DMS79 treated with DMSO at 0.1 percent for 48 hours (cell line): ENCODE measurements at regions not wholly inside any gene's neighbourhood (a gene's known extent, or its start where the extent isn't known, plus 50 kb on each side); places are given as distances from the start of the nearest gene placed in this dataset.
A peak's percentile ranks its signal among the peaks of the same experiment; 100 is the strongest.
"Not testable (repeated sequence)": the region's sequence is repeated elsewhere in the genome, so short reads cannot be mapped to it uniquely, and the experiment has no call there.

Experiments
- DNase-seq: peaks from one replicate; lab custom pipeline; 2025; lab: John Stamatoyannopoulos, UW

GRCh38 chr2:182639971-182640370 lies 76.1 kb upstream of the DNAJC10 start:
- no peak for DNase-seq

GRCh38 chr2:182642328-182642727 lies 73.7 kb upstream of the DNAJC10 start:
- DNase-seq: no peak

DNA sequence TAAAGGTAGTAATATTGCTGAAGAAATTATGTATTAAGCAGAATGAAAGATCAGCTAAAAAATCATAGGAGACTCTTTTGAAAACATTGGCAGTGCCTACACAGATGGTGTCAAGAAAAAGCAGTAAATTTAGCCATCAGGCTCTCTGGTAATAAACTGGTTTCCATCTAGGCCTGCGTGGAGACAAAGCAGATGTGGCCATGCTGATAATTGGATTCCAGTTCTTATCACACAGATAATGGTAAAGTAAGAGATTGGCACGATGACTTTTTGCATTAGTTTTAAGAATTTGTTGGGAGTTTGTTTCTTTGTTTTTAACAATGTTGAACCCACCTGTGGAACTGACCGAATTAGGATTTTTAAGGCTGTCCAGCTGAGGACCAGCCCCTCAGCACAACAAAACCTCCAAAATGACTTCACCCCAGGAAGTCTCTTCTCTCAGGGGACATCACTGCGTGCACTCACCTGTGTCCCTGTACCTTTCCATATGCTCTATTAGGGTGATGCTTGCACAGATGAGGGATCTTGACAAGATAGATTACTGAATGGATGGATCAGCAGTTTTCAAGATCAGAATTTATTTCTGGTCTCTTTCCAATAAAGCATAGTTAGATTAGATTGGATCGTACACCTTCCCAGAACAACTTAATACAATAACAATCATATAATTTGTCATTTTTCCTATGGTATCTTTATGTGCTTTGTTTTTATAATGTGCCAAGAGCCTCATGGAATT lies 69.1 kb upstream of the DNAJC10 start:
- no peak for DNase-seq

- DNase-seq: no peak
Observed at GRCh38 chr2:182647499-182647787, 68.6 kb upstream of the DNAJC10 start.

DNA sequence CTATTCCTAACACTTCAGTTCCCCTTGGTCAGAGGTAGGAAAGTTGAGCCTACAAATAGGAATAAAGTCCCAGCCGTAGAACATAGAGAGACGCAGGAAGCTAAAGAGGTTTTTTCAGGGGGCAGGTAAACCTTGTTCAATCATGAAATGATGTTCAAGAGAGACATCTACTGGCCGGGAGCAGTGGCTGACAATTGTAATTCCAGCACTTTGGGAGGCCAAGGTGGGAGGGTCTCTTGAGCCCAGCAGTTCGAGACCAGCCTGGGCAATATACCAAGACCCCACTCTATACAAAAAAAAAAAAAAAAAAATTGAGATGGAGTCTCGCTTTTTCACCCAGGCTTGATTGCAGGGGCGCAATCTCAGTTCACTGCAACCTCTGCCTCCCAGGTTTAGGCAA lies 66.7 kb upstream of the DNAJC10 start:
- peak; percentile 15 for DNase-seq

- peak; percentile 58 for DNase-seq
Observed at GRCh38 chr2:182650704-182651103, 65.4 kb upstream of the DNAJC10 start.

- DNase-seq: no peak
Observed at GRCh38 chr2:182652326-182652725, 63.7 kb upstream of the DNAJC10 start.

- no peak for DNase-seq
Observed at GRCh38 chr2:182655750-182656149, 60.3 kb upstream of the DNAJC10 start.

DNA sequence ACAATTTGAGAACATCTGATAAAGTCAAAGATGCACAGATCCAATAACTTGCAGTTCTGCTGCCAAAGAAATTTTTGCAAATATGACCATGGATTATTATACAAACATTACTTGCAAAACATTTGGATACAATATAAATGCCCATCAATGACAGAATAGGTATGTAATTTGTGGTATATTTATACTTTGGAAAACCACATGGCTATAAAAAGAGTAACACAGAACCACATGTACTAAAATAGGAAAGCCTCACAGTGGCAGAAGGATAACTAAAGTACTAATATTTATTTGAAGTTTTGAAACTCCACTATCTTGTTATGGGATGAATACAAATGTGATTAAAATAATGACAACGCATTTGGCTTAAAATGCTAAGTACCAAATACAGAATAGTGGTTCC lies 51.8 kb upstream of the DNAJC10 start:
- no peak for DNase-seq

DNA sequence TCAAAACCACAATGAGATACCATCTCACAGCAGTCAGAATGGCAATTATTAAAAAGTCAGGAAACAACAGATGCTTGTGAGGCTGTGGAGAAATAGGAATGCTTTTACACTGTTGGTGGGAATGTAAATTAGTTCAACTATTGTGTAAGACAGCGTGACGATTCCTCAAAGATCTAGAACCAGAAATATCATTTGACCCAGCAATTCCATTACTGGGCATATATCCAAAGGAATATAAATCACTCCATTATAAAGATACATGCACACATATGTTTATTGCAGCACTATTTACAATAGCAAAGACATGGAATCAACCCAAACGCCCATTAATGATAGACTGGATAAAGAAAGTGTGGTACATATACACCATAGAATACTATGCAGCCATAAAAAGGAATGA lies 50.6 kb upstream of the DNAJC10 start:
- not testable (repeated sequence) for DNase-seq
